ENCODE measurements at regions not wholly inside any gene's neighbourhood (a gene's known extent, or its start where the extent isn't known, plus 50 kb on each side); places are given as distances from the start of the nearest gene placed in this dataset.
"Not testable (repeated sequence)": the region's sequence is repeated elsewhere in the genome, so short reads cannot be mapped to it uniquely, and the experiment has no call there.

DNA sequence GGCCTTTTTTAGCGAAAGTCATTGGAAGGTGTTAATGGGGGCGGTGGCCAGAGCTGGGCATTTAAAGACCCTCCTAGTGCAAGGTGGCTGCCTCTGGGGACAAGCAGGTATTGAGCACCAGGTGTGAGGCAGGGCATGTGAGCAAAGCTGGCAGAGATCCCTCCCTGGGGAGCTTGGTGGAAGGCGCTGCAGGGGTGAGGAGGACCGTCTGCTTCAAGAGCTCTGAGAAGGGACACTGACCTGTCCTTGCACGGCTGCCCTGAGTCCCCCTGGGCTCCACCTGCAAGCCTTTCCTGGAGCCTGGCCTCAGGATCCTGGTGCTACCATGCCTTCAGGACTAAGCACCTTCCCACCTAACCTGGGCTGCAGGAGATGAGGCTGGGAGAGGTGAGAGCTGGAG, 127.0 kb upstream of the CIBAR2 start:
- DNase-seq (ENCODE audit: low read depth in 2 of 2), result no peak

DNA sequence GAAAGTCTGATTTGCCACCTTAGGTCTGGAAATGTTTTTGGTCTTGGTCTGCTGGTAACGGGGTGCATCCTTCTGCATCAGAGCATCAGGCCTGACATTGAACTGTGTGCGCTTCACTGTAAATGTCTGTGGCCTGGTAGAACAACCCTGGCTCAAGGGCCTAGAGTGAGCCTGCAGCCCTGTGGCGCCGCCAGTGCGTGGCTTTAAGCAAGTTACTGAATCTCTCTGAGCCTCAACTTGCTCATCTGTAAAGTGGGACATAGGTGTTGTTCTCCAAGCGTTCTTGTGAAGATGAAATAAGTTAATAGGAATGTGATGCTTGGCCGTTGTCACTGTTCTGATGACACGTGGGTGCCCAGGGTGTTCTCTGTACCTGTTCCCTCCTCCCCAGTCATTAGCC, 127.6 kb upstream of the CIBAR2 start:
- no peak for DNase-seq (ENCODE audit: low read depth in 2 of 2)

DNA sequence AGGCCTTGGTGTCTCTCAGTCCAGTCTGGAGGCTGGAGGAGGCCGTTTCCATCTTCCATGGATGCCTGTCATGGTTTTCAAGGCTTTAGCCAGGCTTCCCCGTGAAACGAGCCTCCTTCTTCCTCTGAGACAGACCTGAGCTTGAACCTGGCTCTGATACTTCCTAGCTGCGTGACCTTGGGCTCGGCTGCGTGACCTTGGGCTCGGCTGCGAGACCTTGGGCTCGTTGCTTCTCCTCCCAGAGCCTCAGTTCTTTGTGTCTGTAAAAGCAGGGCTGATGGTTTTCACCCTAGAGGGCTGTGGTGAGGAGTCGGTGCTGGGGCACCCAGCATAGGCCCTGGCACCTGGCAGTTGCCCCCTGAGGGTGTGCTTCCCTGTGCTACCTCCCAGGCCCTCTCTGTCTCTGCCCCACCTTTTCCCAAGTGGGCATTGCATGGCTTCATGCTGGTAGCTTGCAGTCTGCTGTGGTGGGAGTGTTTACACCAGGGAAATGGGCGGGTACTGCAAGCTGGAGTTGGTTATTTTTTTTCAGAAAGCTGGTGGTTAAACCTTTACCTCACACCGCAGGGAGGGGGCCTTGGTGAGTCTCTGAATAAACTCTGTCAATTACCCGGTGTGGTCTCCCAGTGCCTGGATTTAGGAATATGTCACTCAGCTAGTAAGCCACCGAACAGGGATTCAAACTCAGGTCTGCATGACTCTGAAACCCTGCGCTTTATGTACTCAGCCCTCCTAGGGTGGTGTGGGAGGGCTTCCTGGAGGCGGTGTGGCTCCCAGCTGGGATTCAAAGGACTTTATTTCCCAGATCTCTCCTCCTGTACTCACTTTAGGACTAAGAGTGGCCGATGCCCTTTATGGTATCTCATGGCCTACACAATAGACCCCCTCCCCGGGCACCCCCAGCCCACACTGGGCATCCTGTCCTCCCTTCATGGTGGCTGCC, 129.0 kb upstream of the CIBAR2 start:
- no peak for DNase-seq (ENCODE audit: low read depth in 2 of 2)

DNA sequence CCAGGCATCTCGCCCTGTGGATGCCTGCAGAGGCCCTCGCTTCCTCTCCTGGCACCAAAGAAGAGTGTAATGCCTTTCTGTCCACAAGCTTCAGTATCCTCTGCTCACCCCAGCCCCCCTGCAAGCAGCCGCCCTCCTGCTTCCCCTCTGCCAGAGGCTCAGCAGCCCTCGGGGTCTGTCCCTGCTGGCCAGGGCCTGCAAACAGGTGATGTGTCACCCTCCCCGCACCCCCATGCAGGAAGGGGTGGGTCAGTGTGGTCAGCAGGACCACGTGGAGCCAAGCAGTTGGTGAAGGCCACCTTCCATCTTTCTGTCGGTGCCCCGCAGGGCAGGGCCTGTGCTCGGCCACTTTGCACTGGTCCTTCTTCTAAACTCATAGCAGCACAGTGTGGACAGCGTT, 129.9 kb upstream of the CIBAR2 start:
- DNase-seq (ENCODE audit: low read depth in 2 of 2), result no peak

DNA sequence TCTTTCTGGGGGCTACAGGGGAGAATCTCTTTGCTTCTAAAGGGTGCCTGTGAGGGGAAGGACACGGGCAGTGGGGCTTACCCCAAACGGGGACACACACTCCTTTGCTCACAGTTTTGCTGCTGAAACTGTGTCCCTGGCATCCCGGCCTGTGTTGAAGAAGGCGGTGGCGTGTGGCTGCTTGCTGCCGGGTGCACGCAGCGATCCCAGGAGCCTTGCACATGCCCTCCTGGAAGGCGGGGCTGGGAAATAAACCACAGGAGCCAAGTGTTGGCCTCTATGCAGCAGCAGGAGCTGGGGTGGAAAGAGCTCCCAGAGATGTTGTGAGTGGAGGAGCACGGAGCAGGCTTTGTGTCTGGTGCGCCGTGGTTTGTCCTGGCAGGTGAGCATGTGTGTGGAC, 131.0 kb upstream of the CIBAR2 start:
- no peak for DNase-seq (ENCODE audit: low read depth in 2 of 2)

DNA sequence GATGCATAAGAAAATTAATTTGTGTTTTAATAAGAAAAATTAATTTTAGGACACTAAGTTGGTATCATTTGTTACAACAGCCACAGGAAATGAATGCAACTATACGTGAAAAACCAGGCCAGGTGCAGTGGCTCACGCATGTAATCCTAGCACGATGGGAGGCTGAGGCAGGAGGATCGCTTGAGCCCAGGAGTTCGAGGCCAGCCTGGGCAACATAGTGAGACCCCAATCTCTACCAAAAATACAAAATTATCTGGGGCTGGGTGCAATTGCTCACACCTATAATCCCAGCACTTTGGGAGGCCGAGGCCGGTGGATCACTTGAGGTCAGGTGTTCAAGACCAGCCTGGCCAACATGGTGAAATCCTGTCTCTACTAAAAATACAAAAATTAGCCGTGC, 132.2 kb upstream of the CIBAR2 start:
- not testable (repeated sequence) for DNase-seq (ENCODE audit: low read depth in 2 of 2)

DNA sequence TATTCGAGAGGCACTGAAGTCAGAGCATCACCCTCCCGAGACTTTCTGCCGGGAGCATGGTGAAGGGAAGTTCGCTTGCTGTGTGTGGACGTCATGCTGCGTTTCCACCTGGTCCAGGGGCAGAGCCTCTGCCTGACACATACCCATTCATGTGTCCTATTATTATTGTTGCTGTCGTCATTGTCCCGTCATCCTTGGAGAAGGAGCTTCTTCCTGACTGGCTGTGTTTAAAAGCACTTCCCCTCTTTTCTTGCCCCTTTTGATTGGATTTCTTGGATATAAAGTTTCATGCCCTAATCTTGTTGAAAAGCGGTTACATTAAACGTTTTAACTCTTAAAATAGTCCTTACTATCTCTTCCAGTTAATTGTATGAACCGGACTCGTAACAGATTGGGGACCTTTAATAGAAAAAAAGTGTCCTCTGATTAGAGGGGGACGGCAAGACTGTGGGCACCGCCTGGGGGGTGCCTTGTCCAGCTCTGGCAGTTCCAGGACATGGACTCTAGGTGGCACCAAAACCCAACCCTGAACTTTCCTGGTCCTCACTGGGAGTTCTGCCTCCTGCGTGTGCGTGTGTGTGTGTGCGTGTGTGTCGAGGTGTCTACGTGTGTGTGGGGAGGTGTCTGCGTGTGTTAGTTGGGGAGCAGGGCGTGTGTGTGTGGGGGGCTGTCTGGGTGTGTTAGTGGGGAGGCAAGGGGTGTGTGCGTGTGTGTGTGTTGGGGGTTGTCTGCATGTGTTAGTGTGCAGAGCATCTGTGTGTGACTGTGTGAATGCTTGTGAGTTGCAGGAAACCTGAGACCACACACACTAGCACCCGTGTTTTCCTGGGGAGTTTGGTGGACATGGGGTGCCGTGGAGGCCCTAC, 133.3 kb upstream of the CIBAR2 start:
- DNase-seq (ENCODE audit: low read depth in 2 of 2), result peak; percentile 4 to 30

DNA sequence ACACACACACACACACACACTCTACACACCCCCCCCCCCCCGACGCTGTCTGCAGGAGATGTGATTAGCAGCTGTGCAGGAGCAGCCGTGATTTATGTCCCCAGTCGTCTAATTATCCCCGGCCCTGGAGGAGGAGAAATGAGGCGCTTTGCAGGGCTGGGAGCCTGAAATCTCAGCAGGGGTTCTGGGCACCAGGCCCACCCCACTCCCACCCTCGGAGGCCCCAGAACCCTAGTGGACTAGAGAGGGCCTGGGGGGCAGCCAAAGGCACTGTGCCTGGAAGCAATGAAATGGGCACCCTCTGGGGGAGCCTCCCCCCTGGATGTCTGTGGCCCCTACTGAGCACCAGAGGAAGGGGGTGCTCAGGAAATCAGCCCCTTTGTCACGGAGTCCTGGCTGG, 134.2 kb upstream of the CIBAR2 start:
- no peak for DNase-seq (ENCODE audit: low read depth in 2 of 2)

DNA sequence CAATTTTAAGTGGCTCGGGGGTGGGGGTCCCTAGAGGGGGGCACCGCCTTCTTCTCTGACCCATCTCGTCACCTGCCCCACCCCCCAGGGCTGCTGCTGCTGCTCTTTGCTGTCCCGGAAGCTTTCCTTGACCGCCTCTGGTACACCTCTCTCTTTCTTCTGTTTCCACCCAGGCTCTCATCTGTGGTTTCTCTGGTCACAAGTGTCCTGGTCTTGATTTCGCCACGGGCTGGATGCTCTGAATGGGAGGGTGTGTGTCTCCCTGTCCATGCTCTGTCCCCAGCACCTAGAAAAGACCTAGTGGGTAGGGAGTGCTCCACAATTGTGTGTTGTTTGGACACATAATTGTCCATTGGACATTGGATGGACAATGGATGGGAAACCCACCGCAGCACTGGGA, 134.7 kb upstream of the CIBAR2 start:
- DNase-seq (ENCODE audit: low read depth in 2 of 2), result no peak

DNA sequence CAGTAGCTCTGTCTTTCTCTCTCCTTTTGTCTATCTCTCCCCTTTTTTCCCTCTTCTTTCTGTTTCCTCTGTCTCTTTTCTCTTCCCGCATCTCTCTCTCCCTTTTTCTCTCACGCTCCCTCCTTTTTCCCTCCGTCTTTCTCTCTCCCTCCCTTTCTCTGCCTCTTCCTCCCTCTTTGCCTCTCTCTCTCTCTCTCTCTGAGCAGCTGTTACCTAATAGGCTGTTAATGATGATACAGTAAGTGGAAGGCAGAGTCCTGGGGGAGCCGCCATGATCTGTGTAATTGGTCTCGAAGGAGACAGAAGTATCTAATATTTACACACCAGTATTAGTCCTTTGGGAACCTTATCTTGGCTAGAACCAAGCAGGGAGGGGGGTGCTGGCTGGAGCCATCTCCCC, 136.1 kb upstream of the CIBAR2 start:
- DNase-seq (ENCODE audit: low read depth in 2 of 2), result no peak

DNA sequence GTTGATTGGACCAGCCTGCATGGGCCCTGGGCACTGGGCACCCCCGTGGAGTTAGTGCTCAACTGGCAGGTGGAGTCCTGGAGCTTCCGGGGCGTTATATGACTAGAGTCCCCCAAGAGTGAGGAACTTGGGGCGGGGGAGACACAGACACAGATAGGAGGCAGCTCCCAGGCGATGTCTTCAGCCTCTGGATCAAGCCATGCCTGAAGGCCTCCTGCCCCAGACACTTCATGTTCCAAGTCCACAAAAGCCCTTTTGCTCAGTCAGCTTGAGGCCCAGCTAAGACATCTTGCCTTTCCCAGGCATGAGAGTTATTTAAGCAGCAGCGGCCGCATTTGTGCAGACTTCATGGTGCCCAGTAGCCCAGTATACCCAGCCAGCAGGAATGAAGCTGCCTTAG, 136.6 kb upstream of the CIBAR2 start:
- no peak for DNase-seq (ENCODE audit: low read depth in 2 of 2)

DNA sequence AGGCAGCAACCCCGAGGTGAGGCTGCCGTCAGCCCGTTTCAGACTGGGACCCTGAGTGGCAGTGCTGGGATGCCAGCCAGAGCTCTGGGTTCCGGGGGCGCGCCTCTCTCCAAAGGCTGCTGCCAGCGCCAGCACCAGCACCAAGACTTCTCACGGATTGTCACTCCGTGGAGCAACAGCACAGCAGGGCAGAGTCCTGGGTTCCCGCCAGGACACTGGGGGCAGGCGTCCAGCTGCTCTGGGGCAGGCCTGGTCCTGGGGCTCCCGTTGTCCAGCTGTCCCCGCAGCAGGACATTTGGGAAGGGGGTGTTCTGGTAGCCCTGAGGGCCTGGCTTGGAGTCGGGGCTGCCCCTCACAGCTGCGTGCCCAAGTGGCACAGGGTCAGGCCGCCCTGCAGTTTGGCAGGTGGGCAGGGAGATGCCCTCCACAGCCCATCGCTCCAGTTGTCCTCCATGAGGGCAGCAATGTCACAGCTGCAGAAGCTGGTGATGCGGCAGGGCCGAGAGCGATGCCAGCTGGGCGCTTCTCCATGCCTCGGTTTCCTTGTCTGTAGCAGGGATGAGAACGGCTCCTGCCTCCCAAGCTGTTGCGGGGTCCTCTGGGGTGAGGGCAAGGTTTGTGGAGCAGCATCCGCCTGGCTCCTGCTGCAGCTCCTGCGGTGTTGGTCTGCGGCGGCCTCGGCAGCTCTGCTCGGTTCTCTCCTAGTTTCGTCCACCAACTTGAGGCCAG, 137.3 kb upstream of the CIBAR2 start:
- DNase-seq (ENCODE audit: low read depth in 2 of 2), result no peak

DNA sequence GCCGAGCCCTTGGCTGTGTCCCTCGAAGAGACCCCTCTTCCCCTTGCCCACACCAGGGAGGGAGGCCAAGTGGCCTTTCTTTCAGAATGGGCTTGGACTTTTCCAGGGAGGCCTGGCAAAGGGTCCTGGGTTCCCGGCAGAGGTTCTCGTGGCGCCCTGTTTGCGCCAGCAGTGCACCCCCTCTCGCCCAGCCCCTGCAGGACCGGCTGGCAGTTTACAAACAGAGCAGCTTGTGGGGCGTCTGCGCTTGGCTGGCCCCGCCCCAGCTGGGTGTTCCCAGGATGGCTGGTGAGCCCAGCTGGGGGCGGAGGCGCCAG, 137.8 kb upstream of the CIBAR2 start:
- DNase-seq (ENCODE audit: low read depth in 2 of 2), result no peak

DNA sequence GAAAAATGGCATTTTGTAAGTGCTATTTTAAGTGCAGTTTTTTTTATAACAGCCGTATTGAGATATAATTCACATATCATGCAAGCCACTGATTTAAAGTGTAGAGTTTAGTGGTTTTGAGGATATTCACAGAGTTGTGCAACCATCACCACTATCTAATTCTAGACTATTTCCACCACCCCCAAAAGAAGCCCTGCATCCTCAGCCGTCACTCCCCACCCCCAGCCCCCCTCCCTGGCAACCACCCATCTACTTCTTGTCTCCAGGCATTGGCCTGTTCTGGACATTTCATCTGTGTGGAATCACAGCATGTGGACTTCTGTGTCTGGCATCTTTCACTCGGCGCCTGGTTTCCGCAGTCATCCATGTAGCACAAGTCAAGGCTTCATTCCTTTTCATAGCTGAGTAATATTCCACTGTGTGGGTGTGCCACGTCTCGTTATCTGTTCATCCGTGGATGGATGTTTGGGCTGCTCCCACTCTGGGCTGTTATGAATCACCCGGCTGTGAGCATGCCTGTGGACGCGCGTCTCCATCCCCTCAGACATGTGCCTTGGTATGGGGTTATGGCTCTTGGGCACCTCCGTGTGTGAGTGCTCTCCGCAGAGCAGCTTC, 138.4 kb upstream of the CIBAR2 start:
- DNase-seq (ENCODE audit: low read depth in 2 of 2), result no peak

DNA sequence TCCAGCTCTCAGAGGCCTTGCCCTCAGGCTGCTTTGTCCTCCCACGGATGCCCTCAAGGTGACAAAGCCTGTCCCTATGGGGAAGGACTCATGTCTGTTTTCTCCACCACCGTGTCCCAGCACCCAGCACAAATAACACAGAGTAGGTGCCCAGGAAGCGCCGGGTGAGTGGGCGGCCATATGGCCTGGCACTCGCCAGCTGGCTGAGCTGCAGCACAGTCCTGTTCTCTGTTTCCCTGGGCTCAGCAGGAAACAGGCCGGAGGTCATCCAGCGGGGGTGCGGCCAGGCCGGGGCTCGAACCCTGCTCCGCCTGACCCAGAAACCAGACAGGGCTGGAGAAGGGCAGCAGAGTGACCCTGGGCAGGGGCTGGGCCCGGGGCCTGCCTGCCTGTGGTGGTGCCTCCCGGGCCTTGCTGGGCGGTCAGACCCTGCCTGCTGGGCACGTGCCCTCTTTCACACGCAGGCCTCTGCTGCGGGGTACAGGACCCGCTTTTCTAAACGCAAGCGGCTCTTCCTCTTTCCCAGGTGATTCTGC, 139.0 kb upstream of the CIBAR2 start:
- no peak for DNase-seq (ENCODE audit: low read depth in 2 of 2)

DNA sequence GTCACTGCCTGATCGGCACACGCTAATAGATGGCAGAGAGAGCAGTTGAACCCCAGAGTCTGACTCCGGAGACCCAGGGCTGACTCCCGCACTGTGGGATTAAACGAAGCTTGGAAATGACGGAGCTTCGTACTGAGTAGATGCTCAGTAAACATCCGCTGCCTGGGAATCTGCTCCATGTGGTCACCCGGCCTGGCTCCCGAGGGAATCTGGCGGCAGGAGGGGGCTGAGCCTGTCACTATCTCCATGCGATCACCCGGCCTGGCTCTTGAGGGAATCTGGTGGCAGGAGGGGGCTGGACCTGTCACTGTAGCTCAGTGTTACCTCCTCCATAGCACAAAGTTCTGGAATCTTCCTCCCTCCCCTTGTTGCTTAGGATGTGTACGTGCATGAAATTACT, 139.7 kb upstream of the CIBAR2 start:
- DNase-seq (ENCODE audit: low read depth in 2 of 2), result no peak

DNA sequence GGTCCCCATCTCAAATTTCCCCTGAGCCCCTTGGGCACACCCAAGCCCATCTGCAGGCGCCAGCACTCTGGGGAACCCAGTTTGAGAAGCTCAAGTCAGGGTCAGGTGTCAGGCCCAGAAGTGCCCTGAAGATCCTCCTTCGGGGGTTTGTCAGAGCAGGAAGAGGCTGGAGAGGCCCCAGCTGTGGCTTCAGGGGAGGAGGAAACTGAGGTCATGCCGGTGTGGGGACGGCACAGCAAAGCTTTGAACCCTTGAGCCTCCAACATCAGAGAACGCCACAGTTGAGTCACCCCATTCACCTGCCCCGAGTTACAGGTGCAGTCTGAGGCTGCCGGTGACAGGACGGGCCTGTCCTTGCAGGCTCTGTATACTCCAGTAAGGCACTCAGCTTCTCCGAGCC, 140.2 kb upstream of the CIBAR2 start:
- no peak for DNase-seq (ENCODE audit: low read depth in 2 of 2)

DNA sequence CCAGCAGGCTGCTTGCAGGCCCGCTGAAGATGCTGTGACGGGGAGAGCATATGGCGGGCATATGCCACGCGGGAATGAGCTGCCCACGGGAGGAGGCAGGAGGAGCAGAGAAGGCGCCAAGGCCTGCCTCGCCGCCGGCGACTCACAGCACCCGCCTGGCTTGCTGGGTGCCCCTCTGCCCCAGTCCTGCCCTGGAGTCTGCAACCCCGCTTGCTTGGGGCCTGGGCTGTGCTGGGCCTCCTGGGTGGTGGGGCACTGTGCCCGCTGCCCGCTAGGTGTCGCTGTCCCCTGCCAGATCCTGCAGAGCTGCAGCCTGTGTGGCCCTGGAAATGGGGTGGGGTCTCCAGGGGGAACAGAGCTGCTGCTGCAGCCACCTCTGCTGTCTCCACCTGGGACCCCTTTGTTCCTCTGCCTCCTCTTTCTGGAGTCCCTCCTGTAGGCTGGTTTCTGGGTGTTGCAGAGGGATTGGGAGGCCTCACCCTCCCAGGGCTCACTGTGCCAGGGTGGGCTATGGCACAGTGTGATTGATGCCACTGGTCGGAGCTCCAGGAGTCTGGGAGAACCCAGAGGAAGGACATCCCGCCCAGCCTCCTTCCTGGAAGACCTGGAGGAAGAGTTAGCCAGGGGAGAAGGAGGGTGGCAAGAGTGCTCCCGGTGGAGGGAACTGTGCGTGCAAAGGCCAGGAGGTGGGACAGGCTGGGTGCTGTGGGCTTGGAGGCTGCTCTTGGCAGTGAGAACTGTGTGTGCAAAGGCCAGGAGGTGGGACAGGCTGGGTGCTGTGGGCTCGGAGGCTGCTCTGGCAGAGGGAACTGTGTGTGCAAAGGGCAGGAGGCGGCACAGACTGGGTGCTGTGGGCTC, 141.0 kb upstream of the CIBAR2 start:
- DNase-seq (ENCODE audit: low read depth in 2 of 2), result peak; percentile 32 to 62

DNA sequence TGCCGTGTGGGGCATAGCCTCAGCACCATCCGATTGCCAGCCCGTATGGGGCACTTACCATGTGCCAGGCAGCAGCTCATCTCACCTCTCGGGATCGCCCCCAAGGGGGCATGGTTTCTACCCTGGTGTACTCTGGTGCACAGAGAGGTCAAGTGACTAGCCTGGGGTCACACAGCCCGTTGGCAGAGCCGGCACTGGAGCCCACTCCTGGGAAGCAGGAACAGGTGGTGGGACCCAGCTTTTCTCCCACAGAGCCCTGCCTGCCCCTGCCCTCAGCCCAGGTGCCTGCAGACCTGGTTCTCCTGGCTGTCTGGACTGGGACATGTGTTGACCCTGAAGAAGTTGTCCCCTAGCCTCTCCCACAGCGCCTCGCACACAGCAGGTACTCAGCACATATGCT, 141.8 kb upstream of the CIBAR2 start:
- DNase-seq (ENCODE audit: low read depth in 2 of 2), result no peak

DNA sequence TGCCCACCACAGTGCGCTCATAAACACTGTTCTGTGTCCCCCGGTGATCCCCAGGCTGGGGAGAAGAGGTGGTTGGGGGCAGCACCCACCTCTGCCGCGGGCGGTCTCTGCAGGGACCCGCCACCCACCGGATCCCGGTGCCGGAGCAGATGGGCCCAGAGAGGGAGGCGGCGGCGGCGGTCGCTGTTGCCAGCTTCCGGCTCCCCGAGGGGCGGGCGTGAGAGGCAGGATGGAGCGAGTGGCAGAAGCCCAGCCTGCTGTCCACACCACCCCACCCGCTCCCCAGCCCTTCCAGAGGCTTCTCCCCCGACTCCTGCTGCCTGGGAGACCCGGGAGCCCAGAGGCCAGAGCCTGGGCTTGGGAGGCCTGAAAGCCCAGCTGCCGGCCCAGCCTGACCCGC, 142.6 kb upstream of the CIBAR2 start:
- DNase-seq (ENCODE audit: low read depth in 2 of 2), result no peak

DNA sequence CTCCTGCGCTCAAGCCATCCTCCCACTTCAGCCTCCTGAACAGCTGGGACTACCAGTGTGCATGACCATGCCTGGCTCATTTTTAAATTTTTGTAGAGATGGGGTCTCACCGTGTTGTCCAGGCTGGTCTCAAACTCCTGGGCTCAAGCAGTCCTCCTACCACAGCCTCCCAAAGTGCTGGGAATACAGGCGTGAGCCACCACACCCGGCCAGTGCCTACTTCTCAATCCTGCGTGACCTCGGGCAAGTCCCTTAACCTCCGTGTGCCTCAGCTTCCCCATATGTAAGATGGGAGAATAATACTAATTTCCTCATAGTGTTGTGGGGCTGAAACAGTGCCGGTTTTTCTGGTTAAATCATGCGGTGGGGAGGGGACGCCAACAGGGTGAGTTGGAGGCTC, 143.5 kb upstream of the CIBAR2 start:
- DNase-seq (ENCODE audit: low read depth in 2 of 2), result no peak
